ENCODE measurements at regions not wholly inside any gene's neighbourhood (a gene's known extent, or its start where the extent isn't known, plus 50 kb on each side); places are given as distances from the start of the nearest gene placed in this dataset.

DNA sequence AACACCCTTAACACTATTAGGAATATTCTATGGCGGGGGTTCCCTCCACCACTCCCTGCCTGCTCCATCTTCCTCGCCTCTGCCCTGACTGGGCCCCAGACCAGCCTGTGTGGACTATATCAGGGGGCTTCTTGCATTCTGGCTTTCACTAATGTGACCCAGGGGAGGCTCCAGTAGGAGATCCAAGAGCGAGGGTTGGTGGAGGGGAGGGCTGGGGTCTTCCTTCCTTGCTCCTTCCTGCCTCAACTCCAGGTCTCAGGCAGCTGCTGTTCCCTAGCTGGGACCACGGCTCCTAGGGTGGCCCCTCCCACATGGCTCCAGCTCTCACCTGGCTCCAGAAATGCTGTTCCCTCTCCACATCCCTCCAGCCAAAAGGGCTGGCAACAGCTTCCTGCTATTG, 257.4 kb downstream of the MATN1 start:
- TF ChIP-seq POLR2A (IDR thresholded peaks at IDR 0.05; ENCODE audit: low read depth, low read length) (no peak), TAF1 (IDR thresholded peaks at IDR 0.05; ENCODE audit: low read depth, low read length) (no peak), POLR2AphosphoS5 (IDR thresholded peaks at IDR 0.05; ENCODE audit: low read depth, low read length) (no peak)
